GM12864 (cell line): ENCODE measurements at regions not wholly inside any gene's neighbourhood (a gene's known extent, or its start where the extent isn't known, plus 50 kb on each side); places are given as distances from the start of the nearest gene placed in this dataset.

Experiments
- DNase-seq: peaks from one replicate; pipeline ENCODE4 v3.0.0-alpha.2; 2011; ENCODE audit warnings: low read depth
- H3K4me3 ChIP-seq: 2 replicates; pipeline ENCODE4 v1.5.1; 2011; ENCODE audit warnings: mild to moderate bottlenecking, low read depth, low read length, control low read depth
- CTCF ChIP-seq: IDR thresholded peaks from 2 replicates; pipeline ENCODE4 v1.5.1; 2011; ENCODE audit warnings: low read depth, mild to moderate bottlenecking, moderate library complexity, low read length, control low read depth, inconsistent platforms; ENCODE audit errors: missing control alignments

- DNase-seq: no peak
- H3K4me3 ChIP-seq: no peak overlapping the region
- no peak for TF ChIP-seq CTCF
Observed at GRCh38 chr2:136534811-136535210, 230.5 kb upstream of the THSD7B start.

GRCh38 chr2:136532171-136532570 is 233.2 kb upstream of the THSD7B start:
- TF ChIP-seq CTCF: no peak
- H3K4me3 ChIP-seq: no peak overlapping the region
- no peak for DNase-seq

DNA sequence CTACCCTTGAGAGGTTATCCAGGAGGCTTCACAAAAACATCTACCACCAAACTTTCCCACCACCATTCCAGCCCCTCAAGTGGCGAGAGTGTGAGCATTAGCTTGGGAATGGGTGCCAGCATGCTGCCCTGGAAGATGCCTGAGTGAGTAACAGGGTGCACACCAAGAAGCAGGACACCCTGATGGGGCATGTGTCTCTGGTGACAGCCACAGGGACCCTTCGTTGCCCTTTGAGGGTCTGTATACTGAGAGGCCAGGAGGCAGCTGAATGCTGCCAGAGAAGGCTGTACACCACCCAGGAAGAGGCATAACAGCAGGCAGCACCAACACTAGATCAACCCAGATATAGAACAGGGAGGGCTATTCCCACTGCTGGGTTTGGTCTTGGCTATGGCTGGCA is 233.6 kb upstream of the THSD7B start:
- DNase-seq: no peak
- TF ChIP-seq CTCF: no peak
- H3K4me3 ChIP-seq: no peak overlapping the region

DNA sequence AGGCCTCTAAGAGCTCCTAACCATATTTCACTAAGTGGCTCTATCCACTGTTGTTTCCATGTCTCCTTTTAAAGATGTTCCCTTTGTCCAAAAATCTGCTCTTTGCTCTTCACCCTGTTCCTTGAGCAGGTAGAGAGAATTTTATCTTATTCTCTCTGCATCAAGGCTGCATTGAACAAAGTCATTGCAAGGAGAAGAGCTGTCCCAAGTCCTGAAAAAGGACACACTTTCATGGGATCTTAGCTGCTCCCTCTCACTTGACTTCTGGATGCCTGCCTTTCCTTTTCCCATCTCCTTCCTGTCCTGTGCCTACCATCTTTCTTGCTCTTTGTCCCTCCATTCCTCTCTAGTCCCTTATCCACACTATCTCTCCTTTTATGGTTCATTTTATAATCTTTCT is 235.2 kb upstream of the THSD7B start:
- H3K4me3 ChIP-seq: no peak overlapping the region
- no peak for DNase-seq
- TF ChIP-seq CTCF: no peak

- DNase-seq: no peak
- TF ChIP-seq CTCF: no peak
- H3K4me3 ChIP-seq: no peak overlapping the region
Observed at GRCh38 chr2:136527560-136527959, 237.8 kb upstream of the THSD7B start.

DNA sequence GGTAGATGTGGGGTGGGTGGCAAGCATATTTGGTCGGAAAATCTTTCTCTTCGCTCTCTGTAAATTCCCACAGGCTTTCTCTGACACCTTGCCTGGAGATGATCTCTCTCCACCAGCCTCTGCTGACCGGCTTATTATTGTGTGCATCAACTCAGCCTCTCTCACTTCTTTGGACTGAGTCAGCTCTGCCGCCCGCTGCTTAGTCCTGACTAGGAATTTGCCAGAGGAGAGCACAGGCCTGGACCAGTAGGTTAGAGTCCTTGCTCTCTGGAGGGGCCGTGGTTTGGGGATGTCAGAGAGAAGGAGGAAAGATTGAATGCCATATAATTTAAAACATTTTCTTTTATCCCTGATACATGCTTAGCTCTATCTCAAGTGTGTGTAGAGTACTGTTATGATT is 242.6 kb upstream of the THSD7B start:
- TF ChIP-seq CTCF: no peak
- no peak for DNase-seq
- H3K4me3 ChIP-seq: no peak overlapping the region

DNA sequence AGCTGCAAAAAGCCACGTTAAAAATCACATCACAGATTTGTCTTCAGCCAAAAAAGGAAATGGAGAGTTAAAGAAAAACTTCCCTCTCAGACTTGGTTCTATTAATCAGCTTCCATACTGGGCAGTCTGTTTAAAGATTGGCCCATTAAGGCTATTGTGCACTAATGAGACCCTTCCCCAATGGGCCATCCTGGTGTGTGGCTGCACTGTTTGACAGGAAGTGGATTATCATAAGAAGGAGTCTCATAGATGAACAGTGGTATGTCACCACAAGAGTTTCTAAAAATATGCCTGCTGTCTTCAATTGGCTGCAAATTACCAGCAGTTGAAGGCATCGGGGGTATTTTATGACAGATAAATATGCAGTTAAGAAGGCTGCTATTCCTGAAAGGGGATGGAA is 247.6 kb upstream of the THSD7B start:
- no peak for TF ChIP-seq CTCF
- DNase-seq: no peak
- no peak overlapping the region for H3K4me3 ChIP-seq
